Esophagus muscularis mucosa (tissue), 3 donors: ENCODE measurements at regions not wholly inside any gene's neighbourhood (a gene's known extent, or its start where the extent isn't known, plus 50 kb on each side); places are given as distances from the start of the nearest gene placed in this dataset.

ENCODE experiments used
- POLR2A ChIP-seq: fragments of 450-650 bp; IDR thresholded peaks from one replicate; pipeline ENCODE4 v1.6.1; 2017; ENCODE audit warnings: antibody characterized with exemption, moderate library complexity, mild to moderate bottlenecking, low read depth
- TF ChIP-seq, protein P1 (sequence below), 3 experiments: fragments of 200-600 bp in 2 of 3; fragments of 450-650 bp in 1 of 3; sonication (generic) in 2 of 3; IDR thresholded peaks; one replicate each; pipeline ENCODE4 v1.5.1; 2017 to 2019; ENCODE audit warnings: antibody characterized with exemption in 3 of 3, mild to moderate bottlenecking in 2 of 3, moderate library complexity in 1 of 3

GRCh38 chr12:116471544-116471943 lies 87.6 kb upstream of the MAP1LC3B2 start:
- TF ChIP-seq POLR2A = no peak
- TF ChIP-seq, protein P1, sequence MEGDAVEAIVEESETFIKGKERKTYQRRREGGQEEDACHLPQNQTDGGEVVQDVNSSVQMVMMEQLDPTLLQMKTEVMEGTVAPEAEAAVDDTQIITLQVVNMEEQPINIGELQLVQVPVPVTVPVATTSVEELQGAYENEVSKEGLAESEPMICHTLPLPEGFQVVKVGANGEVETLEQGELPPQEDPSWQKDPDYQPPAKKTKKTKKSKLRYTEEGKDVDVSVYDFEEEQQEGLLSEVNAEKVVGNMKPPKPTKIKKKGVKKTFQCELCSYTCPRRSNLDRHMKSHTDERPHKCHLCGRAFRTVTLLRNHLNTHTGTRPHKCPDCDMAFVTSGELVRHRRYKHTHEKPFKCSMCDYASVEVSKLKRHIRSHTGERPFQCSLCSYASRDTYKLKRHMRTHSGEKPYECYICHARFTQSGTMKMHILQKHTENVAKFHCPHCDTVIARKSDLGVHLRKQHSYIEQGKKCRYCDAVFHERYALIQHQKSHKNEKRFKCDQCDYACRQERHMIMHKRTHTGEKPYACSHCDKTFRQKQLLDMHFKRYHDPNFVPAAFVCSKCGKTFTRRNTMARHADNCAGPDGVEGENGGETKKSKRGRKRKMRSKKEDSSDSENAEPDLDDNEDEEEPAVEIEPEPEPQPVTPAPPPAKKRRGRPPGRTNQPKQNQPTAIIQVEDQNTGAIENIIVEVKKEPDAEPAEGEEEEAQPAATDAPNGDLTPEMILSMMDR (IDR thresholded peaks at IDR 0.05) = no peak
